HG03520 (cell line): ENCODE measurements at regions not wholly inside any gene's neighbourhood (a gene's known extent, or its start where the extent isn't known, plus 50 kb on each side); places are given as distances from the start of the nearest gene placed in this dataset.
"Not testable (repeated sequence)": the region's sequence is repeated elsewhere in the genome, so short reads cannot be mapped to it uniquely, and the experiment has no call there.

ENCODE experiments used
- ATAC-seq: cut with Tn5 transposase; IDR thresholded peaks from one replicate; pipeline ENCODE4 v1.9.1; 2021; ENCODE audit warnings: mild to moderate bottlenecking, moderate library complexity; ENCODE audit not compliant: unreplicated experiment

DNA sequence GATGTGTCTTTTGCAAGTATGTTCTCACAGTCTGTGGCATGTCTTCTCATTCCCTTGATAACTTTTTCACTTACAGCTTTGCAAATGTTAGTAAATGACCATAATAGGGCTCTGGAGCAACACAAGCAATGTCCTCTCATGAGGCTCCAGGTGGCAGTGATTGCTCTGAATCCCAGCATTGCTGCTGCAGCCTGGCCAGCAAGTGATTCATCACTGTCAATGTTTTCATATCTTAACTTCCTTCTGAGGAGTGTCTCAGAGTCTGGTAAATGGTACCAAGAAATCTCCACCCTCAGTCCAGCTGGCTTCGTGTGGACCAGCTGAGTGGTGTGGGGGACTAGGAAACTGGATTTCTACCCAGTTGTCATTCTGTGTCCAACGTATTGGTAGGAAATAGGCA is 139.6 kb downstream of the MYLK4 start:
- no peak for ATAC-seq

DNA sequence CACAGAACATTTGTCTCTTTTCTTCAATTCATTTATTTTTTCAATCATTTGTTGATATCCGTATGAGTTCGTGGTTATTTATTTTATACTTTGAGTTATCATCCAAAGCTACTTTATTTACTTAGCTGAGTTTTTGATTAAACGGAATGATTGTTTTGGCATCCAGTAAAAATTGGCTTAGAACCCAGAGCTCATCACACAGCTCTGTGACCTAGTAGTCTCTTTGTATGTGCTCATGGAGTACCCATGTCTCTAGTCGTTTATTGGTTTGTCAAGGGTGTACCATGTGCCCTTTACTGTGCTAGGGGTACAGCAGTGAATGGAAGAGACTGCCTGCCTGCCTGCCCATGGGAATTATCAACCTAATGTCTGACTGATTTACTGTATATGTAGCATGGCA is 142.2 kb downstream of the MYLK4 start:
- ATAC-seq, result no peak

DNA sequence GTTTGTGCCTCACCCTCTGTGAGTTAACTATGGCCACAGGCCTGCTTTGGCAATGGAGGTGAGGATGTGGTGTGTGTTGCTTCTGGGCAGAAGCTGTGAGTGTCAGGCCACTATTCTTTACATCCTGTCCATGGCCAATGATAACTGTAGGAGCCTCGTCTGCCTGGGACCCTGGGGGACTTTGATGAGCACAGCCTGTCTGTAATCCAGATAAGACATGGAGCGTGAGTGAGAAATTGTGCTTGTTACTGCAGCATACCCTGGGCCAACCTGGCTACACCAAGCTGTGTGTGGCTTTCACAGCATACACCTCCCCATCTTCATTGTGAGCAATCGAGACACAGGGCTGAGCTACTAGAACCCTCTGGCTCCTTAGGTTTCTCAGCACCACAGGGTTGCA is 150.4 kb downstream of the MYLK4 start:
- ATAC-seq, result no peak

DNA sequence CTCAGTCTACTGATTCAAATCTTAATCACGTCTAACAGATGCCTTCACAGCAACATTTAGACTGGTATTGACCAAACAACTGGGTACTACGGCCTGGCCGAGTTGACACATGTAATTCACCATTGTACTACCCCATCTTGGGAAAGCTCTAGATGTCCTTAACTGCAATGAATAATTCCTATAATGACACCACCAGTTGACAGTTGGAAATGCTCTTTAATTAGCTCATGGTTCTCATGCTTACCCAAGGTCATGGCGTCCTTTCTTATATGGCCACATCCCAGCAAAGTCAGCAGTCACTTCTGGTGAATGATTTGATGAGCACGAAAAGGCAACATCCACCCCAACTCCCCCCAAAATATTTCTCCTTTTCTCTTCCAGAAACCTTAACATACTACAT is 150.9 kb downstream of the MYLK4 start:
- ATAC-seq, result no peak

DNA sequence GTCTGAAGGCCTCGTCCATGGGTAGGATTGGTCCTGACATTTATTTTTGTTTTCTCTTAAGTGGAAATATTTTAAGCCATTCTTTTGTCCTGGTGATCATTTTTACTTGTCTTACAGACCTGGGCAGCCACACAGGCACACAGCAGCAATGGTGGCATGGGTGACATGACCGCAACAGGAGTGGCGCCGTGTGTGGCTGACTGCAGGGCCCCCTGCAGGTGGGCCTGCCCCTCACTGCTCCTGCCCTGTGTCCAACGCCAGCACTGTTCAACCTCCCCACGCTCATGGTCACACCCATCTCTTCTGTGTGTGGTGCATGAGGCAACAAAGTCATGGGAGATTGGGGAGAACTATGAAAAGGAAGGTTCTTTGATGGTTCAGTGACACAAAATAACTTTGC is 151.9 kb downstream of the MYLK4 start:
- ATAC-seq, result no peak

DNA sequence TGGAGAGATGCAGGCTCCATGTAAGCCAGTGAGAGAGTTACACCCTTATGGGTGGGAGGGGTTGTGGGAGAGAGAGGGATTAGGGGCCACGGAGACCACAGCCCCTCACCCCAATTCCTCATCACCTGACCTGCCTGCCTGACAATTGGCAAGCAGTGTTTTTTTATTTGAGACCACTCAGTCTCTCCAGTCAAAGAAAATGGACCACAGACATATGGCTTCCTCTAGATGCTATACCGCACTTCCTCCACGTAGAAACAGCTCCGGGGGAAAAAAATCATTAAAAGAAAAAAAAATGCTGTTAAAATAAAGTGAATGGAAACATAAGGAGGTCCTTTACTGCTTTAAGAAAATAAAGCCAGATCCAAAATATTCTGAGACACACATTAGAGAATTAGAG is 152.7 kb downstream of the MYLK4 start:
- ATAC-seq, result no peak

DNA sequence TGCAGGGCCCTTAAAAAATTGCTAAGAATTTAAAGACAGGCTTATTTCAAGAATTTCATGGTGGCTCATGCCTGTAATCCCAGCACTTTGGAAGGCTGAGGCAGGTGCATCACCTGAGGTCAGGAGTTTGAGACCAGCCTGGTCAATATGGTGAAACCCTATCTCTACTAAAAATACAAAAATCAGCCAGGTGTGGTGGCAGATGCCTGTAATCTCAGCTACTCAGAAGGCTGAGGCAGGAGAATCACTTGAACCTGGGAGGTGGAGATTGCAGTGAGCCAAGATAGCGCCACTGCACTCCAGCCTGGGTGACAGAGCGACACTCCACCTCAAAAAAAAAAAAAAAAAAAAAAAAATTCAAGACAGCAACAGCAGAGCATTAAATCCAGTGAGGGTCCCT is 153.3 kb downstream of the MYLK4 start:
- not testable (repeated sequence) for ATAC-seq

DNA sequence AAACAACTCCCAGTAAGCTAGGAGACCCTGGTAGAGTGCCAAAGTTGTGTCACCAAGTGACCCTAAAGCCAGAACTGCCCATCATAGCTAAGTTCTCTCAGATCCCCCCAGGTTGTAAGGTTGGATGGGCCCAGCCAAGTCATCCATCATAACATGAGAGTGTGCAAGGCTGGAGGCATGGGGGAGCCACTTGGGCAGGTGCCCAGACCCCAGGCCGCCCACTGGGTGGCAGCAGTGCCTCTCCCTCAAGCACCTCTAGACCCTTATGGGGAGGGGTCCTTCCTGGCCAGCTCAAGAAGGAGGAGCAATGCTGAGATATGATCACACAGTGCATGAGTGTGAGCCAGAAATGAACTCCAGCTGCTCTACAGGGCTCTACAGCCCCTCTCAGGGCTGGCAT is 154.5 kb downstream of the MYLK4 start:
- no peak for ATAC-seq

DNA sequence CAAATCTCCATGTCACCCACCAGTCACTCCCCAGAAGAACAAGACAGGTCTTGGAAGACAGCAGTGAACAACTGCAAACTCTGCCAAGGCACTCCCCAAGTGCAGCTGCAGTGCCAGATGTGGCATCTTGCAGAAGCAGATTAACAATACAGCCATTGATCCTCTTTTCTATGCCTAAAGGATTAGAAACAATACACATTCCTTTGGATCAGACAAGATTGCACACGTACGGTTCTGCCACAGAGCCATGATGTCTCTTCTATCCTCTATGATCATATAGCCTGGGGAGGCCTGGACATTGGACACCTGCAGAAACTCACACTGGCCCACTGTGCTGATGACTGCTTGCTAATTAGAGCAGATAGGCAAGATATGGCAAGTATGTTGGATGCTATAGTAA is 155.9 kb downstream of the MYLK4 start:
- ATAC-seq, result no peak

DNA sequence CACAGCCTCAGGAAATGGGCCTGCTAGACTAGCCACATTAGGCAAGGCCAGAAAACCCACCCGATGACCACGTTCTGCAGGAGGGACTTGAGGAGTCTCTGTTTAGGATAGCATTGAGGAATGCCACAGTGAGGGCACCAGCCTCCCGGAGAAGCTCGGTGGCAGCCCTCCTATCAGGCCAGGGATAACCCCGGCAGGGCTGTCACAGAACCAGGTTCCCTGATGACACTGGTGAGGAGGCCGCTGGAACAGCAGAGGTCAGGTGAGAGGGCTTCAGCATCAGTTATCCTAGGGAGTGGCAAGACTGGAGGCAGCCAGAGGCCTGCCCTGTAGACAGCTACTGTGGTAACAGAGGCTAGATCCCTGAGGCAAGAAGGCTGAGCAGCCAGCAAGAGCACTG is 157.6 kb downstream of the MYLK4 start:
- no peak for ATAC-seq

DNA sequence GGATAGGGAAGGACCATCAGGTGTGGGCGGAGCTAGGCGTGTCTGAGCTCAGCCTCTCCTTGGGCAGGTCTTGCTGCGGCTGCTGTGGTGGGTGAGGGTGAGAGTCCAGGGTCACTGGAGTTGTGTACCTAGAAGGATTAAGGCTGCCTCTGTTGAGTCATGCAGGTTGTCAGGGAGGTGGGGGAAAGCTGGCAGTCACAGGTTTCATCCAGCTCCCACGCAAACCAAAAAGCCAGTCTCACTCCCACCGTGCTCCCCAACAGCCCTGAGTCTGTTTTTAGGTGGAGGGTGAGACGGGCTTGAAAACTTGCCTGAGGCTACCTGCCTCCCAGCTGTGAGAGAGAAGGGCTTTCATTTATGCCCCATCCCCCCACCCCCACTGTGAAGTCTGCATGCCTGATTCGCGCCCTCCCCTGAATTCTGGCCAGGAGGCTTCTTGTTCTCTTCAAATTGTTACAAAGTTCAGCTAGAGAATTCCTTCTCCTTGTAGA is 161.5 kb downstream of the MYLK4 start:
- ATAC-seq, result no peak

DNA sequence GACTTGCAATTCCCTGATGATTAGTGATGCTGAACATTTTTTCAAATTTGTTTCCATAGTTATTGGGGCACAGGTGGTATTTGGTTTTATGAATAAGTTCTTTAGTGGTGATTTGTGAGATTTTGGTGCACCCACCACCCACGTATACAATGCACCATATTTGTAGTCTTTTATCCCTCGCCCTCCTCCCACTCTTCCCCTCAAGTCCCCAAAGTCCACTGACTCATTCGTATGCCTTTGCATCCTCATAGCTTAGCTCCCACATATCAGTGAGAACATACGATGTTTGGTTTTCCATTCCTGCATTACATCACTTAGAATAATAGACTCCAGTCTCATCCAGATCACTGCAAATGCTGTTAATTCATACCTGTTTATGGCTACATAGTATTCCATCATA is 167.3 kb downstream of the MYLK4 start:
- no peak for ATAC-seq

DNA sequence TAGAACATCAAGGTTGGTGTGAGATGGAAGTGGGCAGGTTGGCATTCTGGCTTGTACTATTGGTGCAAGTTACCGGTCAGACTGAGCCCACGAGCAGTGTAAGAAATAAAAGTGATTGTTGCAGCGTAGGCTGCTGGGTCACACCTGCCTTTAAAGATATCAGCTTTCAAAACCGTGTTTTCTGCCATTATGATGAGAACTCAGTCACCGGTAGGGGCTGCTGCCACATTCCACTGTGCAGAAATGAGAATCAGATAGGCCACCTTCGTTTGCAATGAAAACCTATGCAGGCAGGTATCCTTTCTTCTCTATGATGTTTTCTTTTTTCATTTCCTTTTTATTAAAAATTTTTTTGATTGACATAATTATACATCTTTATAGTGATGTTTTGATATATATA is 168.5 kb downstream of the MYLK4 start:
- ATAC-seq, result no peak

DNA sequence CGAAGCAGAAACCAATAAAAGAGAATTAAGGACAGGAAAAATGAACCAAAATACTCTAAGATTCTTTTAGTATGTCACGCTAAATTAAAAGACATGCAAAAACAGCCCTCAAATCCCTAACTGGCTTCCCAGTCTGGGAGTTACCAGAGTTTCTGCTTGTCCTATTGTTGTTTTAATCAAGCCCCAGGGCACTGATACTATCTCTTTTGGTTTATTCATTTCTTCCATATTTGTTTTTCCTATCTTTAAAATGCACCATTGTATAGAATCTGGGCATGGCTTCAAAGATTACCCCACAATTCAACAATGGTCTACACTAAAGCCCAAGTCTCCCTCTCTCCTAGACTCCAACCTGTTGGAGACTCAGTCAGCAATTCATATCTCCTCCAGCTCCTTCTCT is 169.1 kb downstream of the MYLK4 start:
- no peak for ATAC-seq

DNA sequence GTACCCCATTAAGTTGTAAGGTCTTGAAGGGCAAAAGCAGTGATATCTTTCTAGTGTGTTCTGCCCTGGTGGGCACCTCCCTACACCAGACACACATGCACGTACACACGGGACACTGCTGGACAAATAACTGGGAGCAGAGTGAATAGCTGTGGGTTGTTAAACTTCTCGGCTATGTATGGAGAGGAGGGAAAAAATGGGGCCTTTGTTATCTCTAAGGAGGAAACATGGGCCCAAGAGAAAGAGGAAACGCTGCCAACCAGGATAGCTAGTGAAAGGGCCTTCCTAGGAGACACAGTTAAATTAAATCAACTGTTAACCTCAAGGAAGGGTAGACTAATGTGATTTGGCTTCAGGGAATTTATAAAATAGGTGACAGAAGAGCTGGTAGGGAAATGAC is 169.7 kb downstream of the MYLK4 start:
- no peak for ATAC-seq

DNA sequence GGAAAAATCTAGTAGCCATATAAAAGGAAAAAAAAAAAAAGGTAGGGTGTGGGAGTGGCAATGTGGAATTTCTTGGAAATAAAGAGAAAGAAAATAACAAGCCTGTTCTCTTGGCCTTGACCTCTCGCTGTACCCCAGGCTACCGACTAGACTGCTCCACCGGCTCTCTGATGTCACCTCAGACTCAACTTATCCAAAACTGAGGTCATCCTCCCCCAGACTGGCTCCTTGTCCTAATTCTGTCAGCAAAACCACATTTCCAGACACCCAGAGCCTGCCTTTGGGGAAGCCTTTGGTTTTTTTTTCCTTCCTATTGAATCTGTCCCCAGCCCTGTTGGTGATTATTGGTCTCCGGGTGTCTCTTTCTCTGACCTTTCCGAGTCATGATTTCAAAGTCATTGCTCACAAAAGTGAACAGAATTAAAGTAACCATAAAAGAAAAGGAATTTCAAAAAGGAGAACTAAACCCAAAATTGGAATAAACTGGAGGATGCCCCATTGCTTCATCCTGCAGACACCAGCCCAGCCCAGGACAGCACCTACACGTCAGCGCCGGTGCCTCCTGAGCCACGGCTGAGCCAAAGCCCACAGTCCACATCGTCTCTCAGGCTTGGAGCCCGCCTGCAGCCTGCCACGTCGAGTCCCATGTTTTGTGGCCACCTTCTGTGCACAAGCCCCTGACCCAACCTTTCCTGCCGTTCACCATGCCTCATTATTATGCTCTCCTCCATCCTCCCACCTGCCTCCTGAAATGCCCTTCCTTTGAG is 170.7 kb downstream of the MYLK4 start:
- no peak for ATAC-seq

DNA sequence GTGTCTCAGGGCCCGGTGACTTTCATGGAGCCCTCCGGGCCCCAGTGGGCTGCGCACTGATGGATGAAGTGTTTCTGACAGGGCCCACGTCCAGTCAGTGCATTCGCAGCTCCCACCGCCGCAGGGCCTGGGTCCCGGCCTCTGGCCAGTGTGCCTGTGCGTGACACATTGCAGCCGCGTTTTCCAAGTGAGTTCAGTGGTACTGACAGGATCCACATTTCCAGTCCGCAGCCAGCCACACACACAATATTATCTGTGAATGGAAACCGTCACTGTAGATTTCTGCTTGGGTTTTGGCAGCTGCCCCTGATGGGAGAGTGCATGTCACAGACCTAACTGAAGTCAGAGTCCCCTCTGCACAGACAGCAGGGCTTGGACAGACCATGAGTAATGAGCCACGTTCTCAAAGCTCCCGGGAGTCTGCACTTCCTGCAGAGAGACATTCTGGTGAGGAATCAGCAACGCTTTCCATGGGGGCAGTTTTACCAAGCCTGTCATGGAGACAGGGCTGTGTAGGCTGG is 171.4 kb downstream of the MYLK4 start:
- no peak for ATAC-seq

DNA sequence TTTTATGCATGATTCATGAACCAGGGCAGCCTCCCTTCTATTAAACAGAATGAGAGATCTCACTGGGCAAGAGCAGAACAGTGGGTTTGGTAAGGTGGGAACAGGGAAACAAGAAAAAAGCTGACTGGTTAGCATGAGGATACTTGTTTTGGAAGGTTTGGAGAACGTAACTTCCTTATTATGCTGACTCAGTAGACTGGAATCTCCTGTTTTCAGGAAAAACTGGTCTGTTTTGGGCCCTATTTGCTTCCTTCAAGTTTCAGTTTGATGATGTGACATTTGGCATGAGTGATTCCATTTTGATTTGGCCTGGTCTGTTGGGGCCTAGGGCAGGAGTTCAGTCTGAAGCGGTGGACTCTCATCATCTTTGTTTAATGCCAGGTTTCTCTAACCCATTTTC is 172.0 kb downstream of the MYLK4 start:
- ATAC-seq, result no peak

DNA sequence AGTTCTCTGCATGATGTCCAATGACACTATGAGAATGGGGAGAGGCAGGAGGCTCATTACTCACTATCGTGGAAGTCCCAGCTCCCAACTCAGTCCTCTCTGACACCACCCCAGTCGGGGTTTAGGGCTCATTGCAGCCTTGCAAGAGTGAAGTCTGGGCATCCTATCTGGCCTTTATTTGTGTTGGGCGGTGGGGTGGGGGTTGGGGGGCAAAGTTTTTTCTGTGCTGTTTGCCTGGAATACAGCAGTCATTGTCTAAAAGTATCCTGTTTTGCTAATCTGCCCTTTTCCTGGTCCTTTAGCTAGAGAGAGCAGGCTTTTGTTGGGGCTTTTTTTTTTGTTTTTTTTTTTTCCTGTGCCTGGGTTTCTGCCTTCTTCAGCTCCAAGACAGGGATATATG is 174.2 kb downstream of the MYLK4 start:
- ATAC-seq, result no peak

DNA sequence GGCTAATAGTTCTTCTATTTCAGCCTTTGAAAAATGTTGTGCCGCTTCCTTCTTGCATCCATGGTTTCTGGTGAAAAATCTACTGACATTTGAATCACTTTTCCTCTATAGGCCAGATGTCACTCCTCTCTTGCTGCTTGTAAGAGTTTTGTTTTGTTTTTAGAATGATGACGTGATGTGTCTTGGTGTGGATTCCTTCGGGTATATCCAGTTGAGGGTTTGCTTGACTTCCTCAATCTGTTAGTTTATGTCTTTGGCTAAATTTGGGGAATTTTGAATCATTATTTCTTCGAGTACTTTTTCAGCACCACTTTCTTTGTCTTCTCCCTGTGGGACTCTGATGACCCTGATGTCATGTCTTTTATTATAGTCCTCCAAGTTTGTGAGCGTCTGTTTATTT is 175.5 kb downstream of the MYLK4 start:
- no peak for ATAC-seq

DNA sequence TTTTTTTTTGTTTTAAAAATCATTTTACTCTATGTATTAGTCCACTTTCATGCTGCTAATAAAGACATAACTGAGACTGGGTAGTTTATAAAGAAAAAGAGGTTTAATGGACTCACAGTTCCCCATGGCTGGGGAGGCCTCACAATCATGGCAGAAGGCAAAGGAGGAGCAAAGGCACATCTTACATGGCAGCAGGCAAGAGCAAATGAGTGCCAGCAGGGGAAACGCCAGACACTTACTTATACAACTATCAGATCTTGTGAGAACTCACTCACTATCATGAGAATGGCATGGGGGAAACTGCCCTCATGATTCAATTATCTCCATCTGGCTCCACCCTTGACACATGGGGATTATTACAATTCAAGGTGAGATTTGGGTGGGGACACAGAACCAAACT is 181.3 kb downstream of the MYLK4 start:
- ATAC-seq, result not testable (repeated sequence)

DNA sequence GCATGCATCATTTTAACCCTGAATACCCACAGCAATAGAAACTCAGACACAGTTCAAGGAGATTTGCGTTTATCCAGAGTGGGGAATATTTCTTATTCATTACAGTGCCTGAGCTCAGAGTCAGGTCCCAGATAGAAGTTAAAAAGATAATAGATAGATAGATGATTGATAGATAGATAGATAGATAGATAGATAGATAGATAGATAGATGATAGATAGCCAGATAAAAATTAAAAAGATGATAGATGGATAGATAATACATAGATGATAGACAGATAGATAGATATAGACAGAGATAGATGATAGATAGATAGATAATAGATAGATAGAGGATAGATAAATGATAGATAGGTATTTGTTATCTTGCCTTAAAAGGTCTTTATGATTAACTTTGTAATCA is 184.7 kb downstream of the MYLK4 start:
- ATAC-seq, result no peak

DNA sequence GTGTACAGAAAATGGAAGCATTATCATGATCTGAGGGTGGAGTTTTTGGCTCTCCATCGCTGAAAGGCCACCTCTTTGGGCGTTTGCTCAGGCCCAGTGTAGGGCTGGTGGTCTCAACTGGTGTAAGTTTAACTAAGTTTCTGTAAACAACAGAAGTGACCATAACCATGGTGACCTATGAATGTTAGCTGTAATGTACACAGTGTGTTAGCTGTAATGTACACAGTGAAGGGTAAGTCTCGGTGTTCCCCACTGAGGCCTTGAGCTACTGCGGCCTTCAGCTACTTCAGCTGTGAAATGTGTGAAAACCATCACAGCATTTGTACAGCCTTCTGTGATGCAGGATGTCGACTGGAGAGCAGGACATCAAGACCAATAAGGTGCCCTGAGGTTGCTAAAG is 185.2 kb downstream of the MYLK4 start:
- no peak for ATAC-seq
